Mucosa of gallbladder (tissue), 1 donor: ENCODE measurements at regions not wholly inside any gene's neighbourhood (a gene's known extent, or its start where the extent isn't known, plus 50 kb on each side); places are given as distances from the start of the nearest gene placed in this dataset.

Experiments
- DNase-seq: peaks from one replicate; pipeline ENCODE4 v3.0.0-alpha.2; 2020; ENCODE audit warnings: low spot score
- donor health status: DM: no; HTN: no; CAD: no.

DNA sequence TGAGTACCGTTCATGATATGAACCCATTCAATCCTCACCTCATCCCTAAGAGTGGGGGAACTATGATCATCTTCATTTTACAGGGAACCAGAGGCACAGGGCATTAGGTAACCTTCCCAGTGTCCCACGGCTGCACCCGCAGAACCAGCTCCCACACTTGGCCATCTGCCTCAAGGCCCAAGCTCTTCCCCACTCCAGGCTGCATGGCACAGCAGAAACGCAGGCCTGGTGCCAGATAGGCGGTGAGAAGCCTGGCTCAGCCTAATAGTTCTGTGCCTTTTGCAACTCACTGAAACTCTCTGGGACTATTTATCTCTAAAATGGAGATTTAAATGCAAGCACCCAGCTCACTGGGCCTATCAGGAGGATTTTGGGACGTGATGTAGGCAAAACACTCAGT is 90.8 kb upstream of the ZNF618 start:
- no peak for DNase-seq

DNA sequence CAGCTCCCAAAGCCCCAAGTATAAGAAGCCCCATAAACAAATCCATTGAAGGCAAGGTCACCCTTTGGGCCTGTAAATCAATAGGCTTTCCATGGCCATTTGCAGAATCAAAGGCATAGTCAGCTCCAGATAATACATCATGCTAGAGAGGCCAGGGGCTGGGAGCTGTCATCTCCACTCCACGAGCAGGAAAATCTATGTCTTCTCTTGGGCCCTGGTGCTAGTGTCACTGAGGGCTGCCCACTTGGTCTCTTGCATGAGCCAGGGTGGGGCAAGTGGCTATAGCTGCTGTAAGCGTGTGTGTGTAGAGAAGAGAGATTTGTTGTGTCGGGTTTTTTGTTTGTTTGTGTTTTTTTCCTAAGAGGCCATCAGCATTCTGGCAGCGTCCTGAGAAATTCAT is 90.0 kb upstream of the ZNF618 start:
- DNase-seq: no peak

DNA sequence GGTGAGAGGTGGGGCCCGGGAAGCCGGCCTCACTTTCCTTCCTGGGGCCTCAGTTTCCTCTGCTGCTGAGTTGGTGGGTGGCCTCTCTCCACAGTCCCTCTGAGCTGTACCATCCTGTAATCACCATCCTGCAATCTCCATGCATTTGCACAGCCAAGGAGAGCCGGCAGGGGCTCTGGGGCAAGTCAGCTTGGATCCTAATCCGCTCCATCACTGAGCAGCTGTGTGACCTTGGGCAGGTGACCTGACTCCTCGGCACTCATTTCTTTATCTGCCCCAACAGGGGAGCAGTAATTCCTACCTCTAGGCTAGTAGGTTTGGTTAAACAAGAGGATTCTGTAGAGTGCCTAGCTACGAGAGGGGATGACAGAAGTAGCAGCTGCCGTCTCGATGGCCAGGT is 88.2 kb upstream of the ZNF618 start:
- DNase-seq: no peak

DNA sequence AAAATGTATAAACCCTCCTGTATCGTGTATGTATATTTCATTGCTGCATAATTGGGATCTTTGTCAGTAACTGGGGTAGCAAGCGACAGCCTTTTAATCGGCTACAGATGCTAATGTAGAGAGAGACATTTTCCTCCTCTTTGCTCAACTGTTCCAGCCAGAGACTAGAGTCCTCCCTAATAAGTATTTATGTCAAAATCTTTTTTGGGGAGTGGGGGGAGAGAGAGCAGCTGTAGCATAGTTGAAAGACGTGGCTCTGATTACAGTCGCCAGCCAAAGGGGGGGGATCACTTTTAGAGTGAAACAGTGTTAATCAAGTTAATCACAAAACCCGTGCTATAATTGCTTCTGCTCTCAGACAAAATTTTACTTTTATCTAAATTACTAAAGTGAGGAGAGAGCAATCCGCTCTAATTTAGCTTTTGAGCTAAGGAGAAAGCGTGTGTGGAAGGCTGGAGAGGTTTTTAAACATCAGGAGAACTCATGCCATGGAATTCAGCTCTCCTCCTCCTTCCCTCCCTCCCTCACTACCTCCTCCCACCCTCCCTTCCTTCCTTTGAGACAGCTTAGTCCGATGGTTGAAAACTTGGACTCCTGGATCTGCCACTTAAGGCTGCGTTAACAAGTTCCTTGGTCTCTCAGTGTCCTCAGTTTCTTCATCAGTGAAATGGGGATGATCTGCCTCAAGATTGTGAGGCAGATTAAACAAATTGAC is 87.3 kb upstream of the ZNF618 start:
- no peak for DNase-seq

DNA sequence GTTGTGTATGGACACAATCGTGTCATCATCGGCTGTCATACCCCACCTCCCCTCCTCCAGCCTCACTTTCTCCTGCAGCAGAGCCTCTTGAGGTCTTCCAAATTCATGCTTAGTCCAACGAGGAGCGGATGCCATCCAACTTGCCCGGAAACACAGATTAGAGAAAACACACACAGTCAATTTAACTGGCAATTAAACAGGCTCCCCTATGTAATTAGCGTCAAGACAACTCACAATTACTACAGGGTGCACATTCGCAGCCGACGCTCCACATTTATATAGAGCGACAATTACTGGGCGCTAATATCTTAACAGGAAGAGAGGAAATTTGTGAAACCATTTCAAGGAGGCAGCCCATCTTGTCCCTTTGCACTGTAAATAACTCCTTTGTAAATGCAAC is 86.0 kb upstream of the ZNF618 start:
- DNase-seq: no peak

DNA sequence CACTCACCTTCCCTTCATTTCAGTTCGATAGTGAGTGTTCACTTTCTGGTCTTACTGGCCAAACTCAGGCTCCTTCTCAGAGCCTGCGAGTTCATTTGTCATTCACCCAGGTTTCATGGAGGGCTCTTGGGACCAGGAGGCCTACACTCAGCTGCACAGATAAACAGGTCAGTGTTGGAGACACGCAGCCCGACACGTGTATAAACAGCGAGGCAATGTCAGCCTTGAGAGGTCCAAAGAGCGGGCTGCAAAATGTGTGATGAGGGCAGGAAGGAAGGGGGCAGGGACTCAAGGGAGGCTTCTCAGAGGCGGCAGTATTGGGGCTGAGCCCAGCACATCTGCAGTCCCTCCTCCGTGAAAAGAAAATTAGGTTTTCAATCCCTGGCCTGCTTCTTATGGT is 82.6 kb upstream of the ZNF618 start:
- no peak for DNase-seq

DNA sequence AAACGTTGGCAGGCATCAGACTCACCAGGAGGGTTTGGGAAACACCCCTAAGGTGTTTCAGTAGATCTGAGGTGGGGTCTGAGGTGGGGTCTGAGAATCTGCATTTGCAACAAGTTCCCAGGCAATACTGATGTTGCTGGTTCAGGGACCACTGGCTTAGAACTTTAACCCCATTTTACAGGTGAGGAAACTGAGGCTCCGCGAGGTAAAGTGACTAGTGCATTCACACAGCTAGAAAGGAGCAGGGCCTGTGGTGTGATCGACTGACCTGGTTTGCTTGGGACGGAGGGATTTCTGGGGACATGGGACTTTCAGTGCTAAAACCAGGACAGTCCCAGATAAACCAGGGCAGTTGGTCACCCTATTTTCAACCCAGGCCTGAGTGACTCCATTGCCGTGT is 81.4 kb upstream of the ZNF618 start:
- DNase-seq: no peak

DNA sequence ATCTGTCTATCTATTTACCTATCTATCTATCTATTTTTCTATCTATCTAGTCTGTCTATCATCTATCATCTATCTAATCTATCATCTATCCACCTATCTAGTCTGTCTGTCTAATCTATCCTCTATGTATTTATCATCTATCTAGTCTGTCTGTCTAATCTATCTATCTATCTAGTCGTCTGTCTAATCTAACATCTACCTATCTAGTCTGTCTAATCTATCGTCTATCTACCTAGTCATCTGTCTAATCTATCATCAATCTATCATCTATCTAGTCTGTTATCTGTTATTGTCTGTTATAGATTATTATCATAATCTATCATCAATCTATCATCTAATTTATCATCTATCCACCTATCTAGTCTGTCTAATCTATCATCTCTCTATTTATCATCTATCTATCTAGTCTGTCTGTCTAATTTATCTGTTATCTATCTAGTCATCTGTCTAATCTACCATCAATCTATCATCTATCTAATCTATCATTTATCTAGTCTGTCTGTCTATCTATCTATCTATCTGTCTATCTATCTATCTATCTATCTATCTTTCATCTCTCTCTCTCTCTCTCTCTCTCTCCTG is 80.2 kb upstream of the ZNF618 start:
- DNase-seq: no peak

DNA sequence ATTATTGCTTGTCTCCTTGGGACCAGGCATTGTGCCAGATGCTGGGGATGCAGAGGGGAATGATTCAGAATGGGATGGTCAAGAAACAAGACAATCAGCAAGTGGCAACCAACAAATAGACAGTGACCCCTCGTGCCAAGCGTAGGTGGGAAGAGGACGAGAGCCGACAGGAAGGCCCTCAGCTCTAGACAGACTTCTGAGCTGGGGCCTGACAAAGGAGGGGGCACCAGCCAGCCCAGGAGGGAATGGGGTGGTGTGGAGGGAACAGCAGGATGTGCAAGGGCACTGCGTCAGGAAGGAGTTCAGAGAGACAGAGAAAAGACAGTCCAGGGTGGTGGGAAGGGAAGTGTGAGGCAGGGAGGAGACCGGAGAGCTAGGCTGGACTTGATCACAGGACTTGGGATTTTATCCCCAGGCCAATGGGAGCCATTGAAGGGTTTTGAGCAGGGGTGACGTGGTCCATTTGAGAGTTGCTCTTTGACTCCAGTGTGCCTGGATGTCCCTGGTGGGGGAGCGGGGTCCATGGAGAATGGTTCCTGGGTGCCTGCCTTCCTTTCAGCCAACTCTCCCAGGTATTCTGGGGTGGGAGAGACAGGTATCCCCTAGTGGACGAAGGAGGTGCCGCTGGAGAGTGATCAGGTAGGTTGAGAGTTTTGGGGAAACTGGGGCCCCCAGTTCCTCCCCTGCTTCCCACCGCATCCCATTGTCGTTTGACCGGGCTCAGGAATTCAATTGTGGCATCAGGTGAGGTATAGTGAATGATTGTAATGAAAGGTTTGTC is 79.3 kb upstream of the ZNF618 start:
- DNase-seq: no peak

DNA sequence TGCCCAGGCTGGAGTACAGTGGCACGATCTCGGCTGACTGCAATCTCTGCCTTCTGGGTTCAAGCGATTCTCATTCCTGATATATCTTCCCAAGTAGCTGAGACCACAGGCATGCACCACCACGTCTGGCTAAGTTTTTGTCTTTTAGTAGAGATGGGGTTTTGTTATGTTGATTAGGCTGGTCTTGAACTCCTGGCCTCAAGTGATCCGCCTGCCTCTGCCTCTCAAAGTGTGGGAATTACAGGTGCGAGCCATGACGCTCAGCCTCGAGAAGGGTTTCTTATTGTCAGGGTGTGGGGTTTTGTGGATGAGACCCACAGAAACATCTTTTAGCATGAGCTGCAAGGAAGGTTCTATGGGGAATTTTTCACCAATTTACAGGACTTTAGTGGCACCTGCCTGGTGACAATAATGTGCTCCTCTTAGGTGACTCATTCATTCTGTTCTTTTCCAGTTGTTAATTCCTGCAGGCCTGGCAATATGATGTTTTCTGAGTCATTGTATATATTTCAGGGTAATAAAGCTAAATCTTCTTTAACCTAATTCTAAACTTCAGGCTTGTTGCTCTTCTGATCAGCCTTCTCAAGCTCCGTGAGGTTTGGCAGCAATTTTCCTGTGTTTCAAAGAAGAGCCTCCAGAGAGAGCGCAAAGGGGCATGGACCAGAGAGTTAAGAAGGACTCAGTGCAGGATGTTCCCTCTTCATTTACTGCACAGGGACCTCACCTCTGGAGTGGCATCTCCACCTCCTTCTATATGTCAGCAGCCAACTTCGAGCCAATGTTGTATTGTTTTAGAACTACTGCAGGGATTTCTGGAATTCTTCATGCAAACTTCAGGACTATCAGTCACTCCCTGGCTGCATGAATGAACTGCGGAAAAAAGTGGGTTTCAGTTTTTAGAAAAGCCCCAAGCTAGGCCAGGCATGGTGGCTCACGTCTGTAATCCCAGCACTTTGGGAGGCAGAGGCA is 77.8 kb upstream of the ZNF618 start:
- no peak for DNase-seq

DNA sequence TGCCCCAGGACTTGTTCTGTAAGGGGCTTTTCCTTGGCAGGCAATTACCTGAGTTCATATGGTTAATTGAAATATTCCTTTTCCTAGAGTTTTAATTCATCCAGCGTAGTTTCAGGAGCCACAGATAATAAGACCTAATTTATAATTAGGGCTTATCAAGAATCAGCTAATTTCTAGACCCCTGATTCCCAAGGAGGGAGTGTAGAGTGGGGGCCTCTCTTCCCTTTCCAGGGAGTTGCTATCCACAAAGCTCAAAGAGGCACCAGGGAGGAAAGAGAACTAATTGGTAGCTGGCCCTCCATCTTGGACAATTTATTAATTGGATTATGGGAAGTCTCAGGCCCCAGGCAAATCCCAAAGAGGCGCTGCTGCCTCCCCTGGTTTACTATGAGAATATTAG is 75.8 kb upstream of the ZNF618 start:
- DNase-seq: no peak

DNA sequence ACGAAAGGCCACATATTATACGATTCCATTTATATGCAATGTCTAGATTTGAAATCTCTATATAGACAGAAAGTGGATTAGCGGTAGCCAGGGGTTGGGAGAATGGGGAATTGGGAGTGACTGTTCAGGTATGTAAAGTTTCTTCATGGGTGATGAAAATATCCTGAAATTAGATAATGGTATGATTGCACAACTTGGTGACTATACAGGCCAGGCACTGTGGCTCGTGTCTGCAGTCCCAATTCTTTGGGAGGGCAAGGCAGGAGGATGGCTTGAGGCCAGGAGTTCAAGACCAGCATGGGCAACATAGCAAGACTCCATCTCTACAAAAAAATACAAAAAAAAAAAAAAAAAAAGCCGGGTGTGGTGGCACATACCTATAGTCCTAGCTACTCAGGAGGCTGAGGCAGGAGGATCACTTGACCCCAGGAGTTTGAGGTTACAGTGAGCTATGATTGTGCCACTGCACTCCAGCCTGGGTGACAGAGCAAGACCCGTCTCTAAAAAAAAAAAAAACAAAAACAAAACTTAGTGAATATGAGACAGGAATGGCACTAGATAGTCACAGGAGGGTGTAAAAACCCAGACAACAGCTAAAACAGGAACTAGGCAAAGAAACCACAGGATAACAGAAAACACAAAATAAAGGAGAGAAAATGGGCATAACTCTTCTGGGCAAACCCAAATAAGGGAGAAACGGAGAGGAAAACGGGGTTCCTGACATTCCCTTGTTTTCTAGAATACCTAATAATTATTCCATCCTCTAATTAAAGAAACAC is 72.1 kb upstream of the ZNF618 start:
- no peak for DNase-seq

DNA sequence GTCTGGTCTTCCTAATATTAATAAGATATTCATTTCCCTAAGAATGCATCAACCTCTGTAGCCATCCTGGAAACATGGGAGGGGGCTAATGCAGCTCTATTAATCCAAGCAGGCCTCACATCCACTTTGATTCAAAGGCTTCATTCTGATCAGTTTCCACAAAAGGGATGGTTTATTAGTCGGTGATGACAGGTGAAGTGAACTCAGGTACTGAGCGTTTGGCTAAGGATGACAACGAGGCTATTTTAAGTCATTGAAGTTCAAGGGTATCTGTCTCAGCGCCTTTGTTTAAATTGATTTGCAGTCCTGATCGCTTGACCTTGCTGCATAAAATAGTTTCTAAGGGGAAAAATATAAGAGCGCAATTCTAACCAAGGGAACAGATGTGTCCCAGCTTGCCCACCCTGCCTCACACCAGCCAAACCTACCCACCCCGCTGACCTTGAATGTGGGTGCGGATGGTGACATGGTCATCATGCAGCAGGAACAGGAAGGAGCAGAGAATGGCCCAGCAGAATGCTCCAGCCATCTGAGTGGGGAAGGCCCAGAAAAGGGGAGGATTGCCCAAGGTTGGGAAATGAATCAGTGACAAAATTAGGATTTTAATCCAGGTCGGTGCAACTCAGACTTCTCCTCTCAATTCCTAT is 70.5 kb upstream of the ZNF618 start:
- DNase-seq: no peak

DNA sequence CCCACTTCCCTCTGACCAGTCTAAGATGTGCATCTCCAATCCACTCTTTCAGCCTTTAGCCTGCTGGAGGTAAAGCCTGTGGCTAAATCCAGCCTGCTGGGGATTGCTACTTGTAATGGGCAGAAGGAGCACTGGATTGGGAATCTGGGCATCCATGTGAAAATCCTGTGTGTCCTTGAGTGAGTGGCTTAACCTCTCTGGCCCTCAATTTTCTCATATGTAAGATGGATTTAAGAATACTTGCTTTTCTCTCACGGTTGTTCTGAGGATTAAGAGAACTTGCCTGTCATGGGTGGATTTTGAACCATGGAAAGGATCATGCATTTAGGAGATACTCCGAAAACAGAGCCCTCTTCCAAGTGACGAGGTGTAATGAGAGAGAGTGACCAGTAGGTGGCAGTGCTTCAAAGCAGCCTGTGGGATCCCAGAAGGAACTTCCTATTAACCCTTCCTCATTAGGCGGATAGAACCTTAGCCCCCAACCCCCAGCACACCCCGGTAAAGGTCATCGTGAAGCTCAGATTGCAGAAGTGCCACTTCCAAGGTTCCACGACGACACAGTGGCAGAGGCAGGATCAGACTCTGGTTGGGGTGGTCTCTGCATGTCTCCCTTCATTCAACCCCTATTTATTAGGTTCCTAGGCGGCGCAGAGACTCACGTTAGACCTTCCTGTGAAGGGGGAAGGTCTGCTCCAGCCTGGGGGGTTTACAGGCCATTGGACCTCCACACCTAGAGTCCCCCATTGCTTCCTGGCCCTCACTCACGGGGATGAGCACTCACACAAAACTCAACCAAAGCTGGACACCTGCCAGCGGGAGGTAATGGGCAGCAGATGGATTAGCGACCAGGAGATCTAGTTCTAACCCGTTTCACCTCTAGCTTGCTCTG is 68.7 kb upstream of the ZNF618 start:
- DNase-seq: peak; percentile 62

DNA sequence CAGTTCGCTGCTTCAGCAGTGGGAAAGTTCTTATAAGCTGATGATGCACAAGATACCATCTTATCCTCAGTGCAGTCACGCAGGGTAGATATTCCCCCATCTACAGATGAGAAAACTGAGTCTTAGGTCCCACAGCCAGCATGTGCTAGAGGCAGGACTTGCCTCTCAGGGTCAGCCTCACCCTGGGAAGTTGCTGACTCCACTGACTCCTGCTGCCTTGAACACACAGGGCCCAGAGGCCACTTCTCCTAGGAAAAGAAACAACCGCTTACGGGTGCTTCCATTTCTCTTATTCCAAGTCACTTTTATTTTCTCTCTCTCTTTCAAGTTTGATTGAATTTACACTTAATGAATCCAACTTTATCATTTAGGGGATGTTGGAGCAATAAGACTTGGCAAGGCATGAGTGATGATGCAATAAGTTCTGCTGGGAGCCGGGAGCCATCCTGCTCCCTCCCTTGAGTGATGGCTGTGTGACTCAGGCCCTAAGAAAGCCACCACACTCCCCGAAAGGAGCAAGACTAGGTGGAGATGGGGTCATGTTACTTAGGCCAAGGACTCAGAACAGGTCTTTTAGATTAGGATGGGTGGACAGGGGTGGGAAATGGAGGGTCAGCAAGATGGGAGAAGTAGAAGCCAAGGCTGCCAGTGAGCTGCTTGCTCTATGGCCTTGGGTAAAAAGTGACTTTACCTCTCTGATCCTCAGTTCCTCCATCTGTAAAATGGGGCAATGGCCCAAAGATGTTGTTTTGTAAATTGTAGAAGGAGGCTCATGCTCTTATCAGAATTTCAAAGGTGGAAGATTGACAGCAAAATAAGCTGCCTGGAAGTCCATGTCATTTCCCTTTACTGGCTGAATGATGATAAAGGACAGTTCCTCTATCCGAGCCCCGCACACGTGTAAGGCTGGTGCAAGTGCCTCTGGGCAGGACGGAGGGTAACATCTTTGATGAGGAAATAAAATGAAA is 67.4 kb upstream of the ZNF618 start:
- peak; percentile 27 for DNase-seq

DNA sequence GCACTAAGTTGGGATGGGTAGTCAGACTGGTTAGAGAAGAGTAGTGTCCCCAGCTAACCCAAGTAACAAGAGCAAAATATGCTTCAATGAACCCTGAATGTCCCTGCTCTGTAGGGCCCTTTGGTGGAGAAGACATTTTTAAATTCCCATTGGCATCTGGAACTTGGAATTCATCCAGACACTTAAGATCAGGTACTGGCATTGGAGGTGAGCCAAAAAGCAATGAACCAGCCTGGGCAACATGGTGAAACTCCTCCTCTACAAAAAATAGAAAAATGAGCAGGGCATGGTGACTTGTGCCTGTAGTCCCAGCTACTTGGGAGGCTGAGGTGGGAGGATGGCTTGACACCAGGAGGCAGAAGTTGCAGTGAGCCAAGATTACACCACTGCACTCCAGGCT is 58.9 kb upstream of the ZNF618 start:
- DNase-seq: no peak

DNA sequence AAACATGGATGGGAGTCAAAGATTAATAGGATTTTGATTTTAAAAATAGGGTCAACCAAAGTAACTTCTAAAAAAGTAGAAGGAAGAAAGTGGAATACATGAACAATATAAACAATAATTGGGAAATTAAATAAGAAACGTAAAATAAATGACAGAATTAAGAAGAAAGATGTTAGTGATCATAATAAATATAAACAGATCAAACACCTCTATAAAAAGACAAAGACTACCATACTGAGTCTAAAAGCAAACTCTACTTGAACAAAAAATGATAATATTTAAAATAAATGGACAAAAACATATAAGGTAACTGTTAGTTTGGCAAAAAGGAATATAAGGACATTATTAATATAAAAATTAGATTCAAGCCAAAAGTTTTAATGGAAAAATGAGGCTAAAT is 57.7 kb upstream of the ZNF618 start:
- DNase-seq: no peak

DNA sequence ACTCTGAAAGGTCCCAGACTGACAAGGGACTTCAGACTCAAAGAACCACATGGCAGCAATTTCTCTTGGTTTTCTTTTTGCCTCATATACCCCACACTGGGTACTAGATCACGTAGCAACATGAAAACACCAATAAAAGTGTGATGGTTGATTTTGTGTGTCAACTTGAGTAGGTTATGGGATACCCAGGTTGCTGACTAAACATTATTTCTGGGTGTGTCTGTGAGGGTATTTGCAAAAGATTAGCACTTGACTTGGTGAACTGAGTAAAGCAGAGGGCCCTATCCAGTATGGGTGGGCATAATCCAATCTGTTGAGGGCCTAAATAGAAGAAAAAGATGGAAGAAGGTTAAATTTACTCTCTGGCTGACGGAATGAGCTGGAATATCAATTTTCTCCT is 53.8 kb upstream of the ZNF618 start:
- DNase-seq: no peak

DNA sequence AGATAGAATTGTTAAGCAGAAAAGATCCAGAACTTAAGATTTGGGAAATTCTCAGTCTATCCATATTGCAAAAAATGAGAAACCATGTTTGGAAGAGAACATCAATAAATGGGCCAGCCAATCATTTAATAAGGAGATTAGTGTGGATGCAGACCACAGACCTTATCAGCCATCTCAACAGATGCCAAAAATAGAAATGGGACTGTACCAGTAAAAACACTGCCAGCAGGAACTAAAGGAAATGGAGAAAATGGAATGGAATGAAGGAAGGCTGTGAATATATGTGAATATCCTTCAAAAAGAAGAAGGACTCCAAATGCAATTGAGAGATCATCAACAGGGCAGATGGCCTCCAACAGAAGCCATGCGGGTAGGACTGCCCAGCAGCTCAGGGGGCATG is 52.7 kb upstream of the ZNF618 start:
- DNase-seq: no peak
